HepG2 (cell line): ENCODE measurements at regions not wholly inside any gene's neighbourhood (a gene's known extent, or its start where the extent isn't known, plus 50 kb on each side); places are given as distances from the start of the nearest gene placed in this dataset.

Experiments used
- ATAC-seq: fragments of 200-7000 bp; cut with Tn5 transposase; 3 replicates; pipeline ENCODE4 v1.9.1; 2020; ENCODE audit warnings: mild to moderate bottlenecking, moderate library complexity
- BruUV-seq: library from RNA; stranded (reverse); fragments of 400-500 nt; replicated peaks from 2 replicates; lab custom pipeline; 2021; lab: Mats Ljungman, UMichigan
- CTCF ChIA-PET: fragments of 300-600 bp; formaldehyde crosslinking; extraction: SDS; loops from one replicate; lab custom pipeline; 2021; ENCODE audit warnings: low total read pairs, inconsistent platforms, low intra/inter-chr PET ratio; lab: Yijun Ruan, JAX
- POLR2A ChIA-PET: fragments of 350-600 bp; sonication (Branson Sonifier 250); formaldehyde crosslinking; loops from one replicate; lab custom pipeline; 2020; ENCODE audit warnings: antibody characterized with exemption, inconsistent platforms; lab: Yijun Ruan, JAX
- DNase-seq: peaks from one replicate; pipeline ENCODE4 v3.0.0-alpha.2; 2015; ENCODE audit warnings: low spot score
- FAIRE-seq: peaks from 3 replicates; lab custom pipeline; 2011; peaks lifted over from hg19 to GRCh38; lab: Jason Lieb, UNC
- H2AFZ ChIP-seq: one replicate; pipeline ENCODE4 v1.6.1; 2011; ENCODE audit warnings: low read length, inconsistent platforms
- H3K27ac ChIP-seq: fragments of 300-600 bp; 3 replicates; pipeline ENCODE4 v1.8.0; 2011; ENCODE audit warnings: mixed run types, mild to moderate bottlenecking, mixed read lengths, low read length, inconsistent platforms; ENCODE audit not compliant: insufficient read depth; ENCODE audit errors: extremely low read length
- H3K27me3 ChIP-seq, 2 experiments: fragments of 200-600 bp in 1 of 2; 2 replicates in 1 of 2; 3 replicates in 1 of 2; pipeline versions ENCODE4 v1.6.0 to v1.8.0; 2011; ENCODE audit warnings: low read length in 2 of 2, mild to moderate bottlenecking in 2 of 2, moderate library complexity in 2 of 2, inconsistent platforms in 1 of 2; ENCODE audit not compliant: insufficient read depth in 2 of 2, control insufficient read depth in 1 of 2
- H3K36me3 ChIP-seq, 2 experiments: fragments of 200-600 bp in 1 of 2; replicated peaks in 1 of 2; 2 replicates in 1 of 2; 3 replicates in 1 of 2; pipeline versions ENCODE4 v1.5.1 to v1.8.0; 2011; ENCODE audit warnings: low read length in 2 of 2, inconsistent platforms in 1 of 2; ENCODE audit not compliant: insufficient read depth in 2 of 2, control insufficient read depth in 1 of 2
- H3K4me1 ChIP-seq: 2 replicates; pipeline ENCODE4 v1.5.1; 2012; ENCODE audit warnings: low read length, inconsistent platforms; ENCODE audit not compliant: insufficient read depth
- H3K4me2 ChIP-seq: 2 replicates; pipeline ENCODE4 v1.6.0; 2011; ENCODE audit warnings: low read depth, low read length, inconsistent platforms
- H3K4me3 ChIP-seq, 3 experiments: fragments of 200-600 bp in 1 of 3; sonication (generic), shearing (Covaris generic) in 1 of 3; replicated peaks in 1 of 3; 2 replicates each; pipeline ENCODE4 v1.5.1; 2011 to 2016; ENCODE audit warnings: low read length in 3 of 3, inconsistent platforms in 2 of 3, low read depth in 2 of 3, mild to moderate bottlenecking in 2 of 3, control low read depth in 1 of 3, mixed read lengths in 1 of 3; ENCODE audit not compliant: insufficient read depth in 1 of 3
- H3K79me2 ChIP-seq: one replicate; pipeline ENCODE4 v1.6.1; 2011; ENCODE audit warnings: low read length, inconsistent platforms; ENCODE audit not compliant: insufficient read depth
- H3K9ac ChIP-seq: 2 replicates; pipeline ENCODE4 v1.6.0; 2011; ENCODE audit warnings: mild to moderate bottlenecking, low read depth, low read length, inconsistent platforms; ENCODE audit not compliant: insufficient read depth
- H3K9me3 ChIP-seq: 2 replicates; pipeline ENCODE4 v1.5.1; 2012; ENCODE audit warnings: mild to moderate bottlenecking, low read length
- H4K20me1 ChIP-seq: 2 replicates; pipeline ENCODE4 v1.6.0; 2011; ENCODE audit warnings: inconsistent platforms, mild to moderate bottlenecking, low read length, moderate library complexity; ENCODE audit not compliant: insufficient read depth
- CEBPB ChIP-seq: IDR thresholded peaks from 2 replicates; pipeline ENCODE4 v1.6.1; 2011; ENCODE audit warnings: low read depth, low read length, improper control_type of control experiment, borderline replicate concordance
- FOXK1 ChIP-seq: sonication (generic); formaldehyde crosslinking; IDR thresholded peaks from 2 replicates; pipeline ENCODE4 v1.4.0; 2020; ENCODE audit warnings: low read depth, missing genetic modification reagents, borderline replicate concordance
- IKZF4 ChIP-seq: sonication (generic); formaldehyde crosslinking; IDR thresholded peaks from 2 replicates; pipeline ENCODE4 v1.5.1; 2020; ENCODE audit warnings: borderline replicate concordance, mild to moderate bottlenecking, low read depth, missing genetic modification reagents; ENCODE audit errors: not compliant biosample characterization
- NAIF1 ChIP-seq: sonication (generic); formaldehyde crosslinking; IDR thresholded peaks from 2 replicates; pipeline ENCODE4 v1.5.0; 2020; ENCODE audit warnings: mild to moderate bottlenecking, missing genetic modification reagents, borderline replicate concordance
- NFE2L1 ChIP-seq: sonication (generic); formaldehyde crosslinking; IDR thresholded peaks from 2 replicates; pipeline ENCODE4 v1.4.0; 2020; ENCODE audit warnings: missing genetic modification reagents, mild to moderate bottlenecking, borderline replicate concordance
- RFX3 ChIP-seq: IDR thresholded peaks from 2 replicates; pipeline ENCODE4 v1.6.1; 2016; ENCODE audit warnings: missing biosample characterization, missing genetic modification reagents
- SNAPC2 ChIP-seq: sonication (generic); formaldehyde crosslinking; IDR thresholded peaks from 2 replicates; pipeline ENCODE4 v1.8.1; 2022; ENCODE audit warnings: mild to moderate bottlenecking, missing genetic modification reagents
- ZNF230 ChIP-seq: sonication (generic); formaldehyde crosslinking; IDR thresholded peaks from 2 replicates; pipeline ENCODE4 v1.4.0; 2020; ENCODE audit warnings: mild to moderate bottlenecking, missing genetic modification reagents
- ZNF276 ChIP-seq: sonication (generic); formaldehyde crosslinking; IDR thresholded peaks from 2 replicates; pipeline ENCODE4 v1.4.0; 2020; ENCODE audit warnings: mild to moderate bottlenecking, low read depth, missing genetic modification reagents
- ZNF543 ChIP-seq: sonication (generic); formaldehyde crosslinking; IDR thresholded peaks from 2 replicates; pipeline ENCODE4 v1.4.0; 2020; ENCODE audit warnings: mild to moderate bottlenecking, missing genetic modification reagents
- WGBS: methylation state at CpG from one replicate; pipeline ENCODE4 v1.1.6; 2017; ENCODE audit warnings: low lambda C conversion rate; 5-methylcytosine and 5-hydroxymethylcytosine counted together
- in situ Hi-C: cut with HindIII; loops from 2 replicates; pipeline ENCODE4 v1.10.0; 2017; ENCODE audit warnings: low pct_unique_long_range_greater_than_20kb; ENCODE audit not compliant: extremely low pct_ligation_motif_present
- intact Hi-C: fragments of 100-400 bp; cut with micrococcal nuclease; formaldehyde crosslinking; loops from one replicate; pipeline ENCODE4 v1.10.0; 2022; ENCODE audit not compliant: unreplicated experiment
- TF ChIP-seq, protein P1 (sequence below): sonication (generic); formaldehyde crosslinking; IDR thresholded peaks from 2 replicates; pipeline ENCODE4 v1.4.0; 2020; ENCODE audit warnings: missing genetic modification reagents
- TF ChIP-seq, protein P2 (sequence below): sonication (generic); formaldehyde crosslinking; IDR thresholded peaks from 2 replicates; pipeline ENCODE4; 2020; ENCODE audit warnings: missing genetic modification reagents, mild to moderate bottlenecking, borderline replicate concordance

DNA sequence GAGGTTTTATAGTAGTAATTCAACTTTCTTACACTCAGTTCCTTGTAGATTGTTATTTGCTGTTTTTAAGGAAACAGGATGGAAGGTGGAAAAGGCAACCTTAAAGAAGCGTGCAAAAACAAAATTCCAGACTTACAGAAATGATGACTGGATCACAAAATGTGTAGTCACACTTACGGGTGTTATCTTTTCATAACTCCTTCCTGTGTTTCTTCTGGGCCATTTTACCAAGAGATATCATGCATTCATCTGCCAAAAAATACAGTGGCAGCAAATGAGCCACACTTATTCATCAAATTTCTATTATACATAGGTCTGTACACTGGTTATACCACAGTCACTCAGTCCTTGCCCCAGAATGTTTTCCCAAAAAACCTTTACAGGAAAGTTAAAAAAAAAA is 94.3 kb upstream of the IL6 start:
- DNase-seq (no peak), FAIRE-seq (no peak), ATAC-seq (no peak)
- H2AFZ ChIP-seq = no peak overlapping the region
- no peaks in the 10 kb centered on the region for H3K36me3 ChIP-seq
- no peak overlapping the region for H3K27ac ChIP-seq
- H3K27me3 ChIP-seq = no peaks in the 10 kb centered on the region; a peak in 1 of 5 replicates
- no peaks in the 10 kb centered on the region for H4K20me1 ChIP-seq
- no peaks in the 10 kb centered on the region for H3K79me2 ChIP-seq
- no TSS peak for BruUV-seq
- no peak overlapping the region for H3K9ac ChIP-seq
- H3K4me3 ChIP-seq = no peak overlapping the region
- H3K4me2 ChIP-seq = no peak overlapping the region
- H3K4me1 ChIP-seq = no peaks in the 10 kb centered on the region
- ChIA-PET CTCF (no interaction called here), POLR2A (no interaction called here)
- no peaks in the 10 kb centered on the region for H3K9me3 ChIP-seq
- WGBS = 4% methylated on average over 2 of the region's 2 CpGs
- TF ChIP-seq FOXK1 = no peak
- no peak for TF ChIP-seq SNAPC2 (CRISPR knock-in tag)
- intact Hi-C loops = no loop called here
- in situ Hi-C loops = no loop called here

- H4K20me1 ChIP-seq = no peaks in the 10 kb centered on the region
- ATAC-seq (no peak), DNase-seq (no peak)
- no peaks in the 10 kb centered on the region for H3K79me2 ChIP-seq
- H3K9me3 ChIP-seq = no peaks in the 10 kb centered on the region
- H3K4me1 ChIP-seq = no peaks in the 10 kb centered on the region
- TF ChIP-seq NFE2L1 (CRISPR knock-in tag) (no peak), ZNF276 (CRISPR knock-in tag) (no peak), IKZF4 (CRISPR knock-in tag) (no peak), ZNF543 (no peak), CEBPB (no peak), ZNF230 (CRISPR knock-in tag) (no peak), NAIF1 (CRISPR knock-in tag) (no peak), RFX3 (no peak)
- TF ChIP-seq, protein P1, sequence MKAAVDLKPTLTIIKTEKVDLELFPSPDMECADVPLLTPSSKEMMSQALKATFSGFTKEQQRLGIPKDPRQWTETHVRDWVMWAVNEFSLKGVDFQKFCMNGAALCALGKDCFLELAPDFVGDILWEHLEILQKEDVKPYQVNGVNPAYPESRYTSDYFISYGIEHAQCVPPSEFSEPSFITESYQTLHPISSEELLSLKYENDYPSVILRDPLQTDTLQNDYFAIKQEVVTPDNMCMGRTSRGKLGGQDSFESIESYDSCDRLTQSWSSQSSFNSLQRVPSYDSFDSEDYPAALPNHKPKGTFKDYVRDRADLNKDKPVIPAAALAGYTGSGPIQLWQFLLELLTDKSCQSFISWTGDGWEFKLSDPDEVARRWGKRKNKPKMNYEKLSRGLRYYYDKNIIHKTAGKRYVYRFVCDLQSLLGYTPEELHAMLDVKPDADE (CRISPR knock-in tag) = no peak
- TF ChIP-seq, protein P2, sequence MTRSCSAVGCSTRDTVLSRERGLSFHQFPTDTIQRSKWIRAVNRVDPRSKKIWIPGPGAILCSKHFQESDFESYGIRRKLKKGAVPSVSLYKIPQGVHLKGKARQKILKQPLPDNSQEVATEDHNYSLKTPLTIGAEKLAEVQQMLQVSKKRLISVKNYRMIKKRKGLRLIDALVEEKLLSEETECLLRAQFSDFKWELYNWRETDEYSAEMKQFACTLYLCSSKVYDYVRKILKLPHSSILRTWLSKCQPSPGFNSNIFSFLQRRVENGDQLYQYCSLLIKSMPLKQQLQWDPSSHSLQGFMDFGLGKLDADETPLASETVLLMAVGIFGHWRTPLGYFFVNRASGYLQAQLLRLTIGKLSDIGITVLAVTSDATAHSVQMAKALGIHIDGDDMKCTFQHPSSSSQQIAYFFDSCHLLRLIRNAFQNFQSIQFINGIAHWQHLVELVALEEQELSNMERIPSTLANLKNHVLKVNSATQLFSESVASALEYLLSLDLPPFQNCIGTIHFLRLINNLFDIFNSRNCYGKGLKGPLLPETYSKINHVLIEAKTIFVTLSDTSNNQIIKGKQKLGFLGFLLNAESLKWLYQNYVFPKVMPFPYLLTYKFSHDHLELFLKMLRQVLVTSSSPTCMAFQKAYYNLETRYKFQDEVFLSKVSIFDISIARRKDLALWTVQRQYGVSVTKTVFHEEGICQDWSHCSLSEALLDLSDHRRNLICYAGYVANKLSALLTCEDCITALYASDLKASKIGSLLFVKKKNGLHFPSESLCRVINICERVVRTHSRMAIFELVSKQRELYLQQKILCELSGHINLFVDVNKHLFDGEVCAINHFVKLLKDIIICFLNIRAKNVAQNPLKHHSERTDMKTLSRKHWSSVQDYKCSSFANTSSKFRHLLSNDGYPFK = no peak
- TF ChIP-seq, all 625 proteins: peak for 0
- in situ Hi-C loops = no loop called here
- Histone ChIP-seq H3K9ac (no peak overlapping the region), H3K27ac (no peak overlapping the region), H2AFZ (no peak overlapping the region), H3K4me2 (no peak overlapping the region), H3K36me3 (no peaks in the 10 kb centered on the region), H3K4me3 (no peak overlapping the region), H3K27me3 (no peaks in the 10 kb centered on the region; a peak in 1 of 5 replicates)
- no peak for FAIRE-seq
- intact Hi-C loops = no loop called here
- BruUV-seq = no TSS peak
- ChIA-PET CTCF (no interaction called here), POLR2A (no interaction called here)
- 3% methylated on average over 2 of the region's 2 CpGs for WGBS
Measured at GRCh38 chr7:22631730-22632129, 95.3 kb upstream of the IL6 start.
